Activated T-cell treated with anti-CD3 and anti-CD28 coated beads, Interleukin-2, amount 50 U/mL, for 24 hours (primary cell): ENCODE measurements at regions not wholly inside any gene's neighbourhood (a gene's known extent, or its start where the extent isn't known, plus 50 kb on each side); places are given as distances from the start of the nearest gene placed in this dataset.

Source experiments
- DNase-seq: peaks from one replicate; pipeline ENCODE4 v3.0.0-alpha.2; 2020
- H3K27ac Mint-ChIP-seq: 2 replicates; pipeline ENCODE4 v1.8.0; 2020; ENCODE audit warnings: mild to moderate bottlenecking, mixed read lengths
- H3K27me3 Mint-ChIP-seq: 2 replicates; pipeline ENCODE4 v1.8.0; 2020; ENCODE audit warnings: mixed read lengths
- H3K36me3 Mint-ChIP-seq: 2 replicates; pipeline ENCODE4 v1.8.0; 2020; ENCODE audit warnings: low read depth, mixed read lengths
- H3K4me1 Mint-ChIP-seq: 2 replicates; pipeline ENCODE4 v1.8.0; 2020; ENCODE audit warnings: low read depth, mixed read lengths
- H3K4me3 Mint-ChIP-seq: 2 replicates; pipeline ENCODE4 v1.8.0; 2020; ENCODE audit warnings: mild to moderate bottlenecking, moderate library complexity, mixed read lengths
- H3K9me3 Mint-ChIP-seq: 2 replicates; pipeline ENCODE4 v1.8.0; 2020; ENCODE audit warnings: mixed read lengths

GRCh38 chr16:26672206-26672605, 394.5 kb upstream of the C16orf82 start:
- peak overlapping the region; percentile 81 for H3K27ac Mint-ChIP-seq
- peaks cover 21% of the 10 kb centered on the region for H3K9me3 Mint-ChIP-seq
- H3K4me3 Mint-ChIP-seq, result peak overlapping the region; percentile 8
- peak; percentile 60 for DNase-seq
- peaks cover 5% of the 10 kb centered on the region for H3K27me3 Mint-ChIP-seq
- peaks cover 40% of the 10 kb centered on the region for H3K4me1 Mint-ChIP-seq
- no peaks in the 10 kb centered on the region for H3K36me3 Mint-ChIP-seq

DNA sequence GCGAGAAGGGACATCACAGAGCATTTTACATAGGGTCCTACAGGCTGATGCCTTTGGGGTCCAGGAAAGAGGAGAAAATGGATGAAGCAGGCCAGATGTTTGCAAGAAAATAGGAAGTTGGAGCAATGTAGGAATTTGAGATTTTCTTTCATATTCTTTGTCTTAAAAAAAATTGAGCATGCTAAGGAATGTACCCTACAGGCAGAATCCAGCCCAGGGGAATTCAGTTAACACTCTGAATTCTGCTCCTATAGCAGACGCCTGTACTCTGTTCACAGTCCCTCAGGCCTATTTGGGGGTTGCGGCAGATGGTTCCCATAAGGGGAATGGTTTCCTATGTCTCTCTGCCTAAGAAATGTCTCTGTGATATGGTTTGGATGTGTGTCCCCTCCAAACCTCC, 393.7 kb upstream of the C16orf82 start:
- Mint-ChIP-seq H3K27me3 (peaks cover 2% of the 10 kb centered on the region), H3K9me3 (peaks cover 21% of the 10 kb centered on the region), H3K27ac (no peak overlapping the region), H3K4me3 (no peak overlapping the region), H3K4me1 (peaks cover 37% of the 10 kb centered on the region), H3K36me3 (no peaks in the 10 kb centered on the region)
- DNase-seq, result no peak

DNA sequence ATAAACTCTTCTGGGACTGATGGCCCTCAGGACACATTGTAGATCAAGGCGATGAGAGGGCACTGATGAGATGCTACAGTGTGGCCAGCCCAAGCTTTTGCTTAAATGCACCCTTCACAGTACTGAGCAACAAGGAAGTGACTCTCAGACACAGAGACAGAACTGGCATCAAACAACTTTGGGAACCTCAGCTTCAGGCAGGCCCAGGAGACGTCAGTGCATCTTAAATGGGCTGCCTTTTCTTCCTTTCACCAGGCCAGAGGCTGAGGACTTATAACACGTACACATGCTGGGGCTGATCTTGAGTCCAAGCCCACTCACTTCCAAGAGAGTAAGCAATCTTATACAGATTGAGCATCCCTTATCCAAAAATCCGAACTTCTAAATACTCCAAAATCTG, 386.1 kb upstream of the C16orf82 start:
- H3K27me3 Mint-ChIP-seq, result peaks cover 2% of the 10 kb centered on the region
- H3K4me1 Mint-ChIP-seq, result no peaks in the 10 kb centered on the region
- no peak overlapping the region for H3K4me3 Mint-ChIP-seq
- no peak overlapping the region for H3K27ac Mint-ChIP-seq
- DNase-seq, result no peak
- no peaks in the 10 kb centered on the region for H3K36me3 Mint-ChIP-seq
- no peaks in the 10 kb centered on the region for H3K9me3 Mint-ChIP-seq

DNA sequence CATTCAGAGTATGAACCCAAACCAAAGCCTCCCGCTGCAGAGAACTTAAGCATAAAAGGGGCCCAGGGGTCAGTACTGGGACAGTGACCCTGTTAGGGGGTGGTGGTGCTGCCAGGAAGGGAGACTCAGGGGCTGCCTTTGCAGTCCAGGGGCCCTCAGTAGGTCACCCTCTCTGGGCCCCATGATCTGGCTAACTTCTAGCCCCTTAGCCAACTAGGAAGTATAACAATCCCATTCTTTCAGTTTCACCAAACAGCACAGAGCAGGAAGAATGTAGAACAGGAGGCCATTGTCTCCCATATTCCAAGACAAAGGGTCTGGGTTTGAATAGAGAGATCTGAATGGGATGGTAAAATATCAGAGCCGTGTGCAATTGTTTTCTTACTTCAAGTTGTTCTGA, 378.6 kb upstream of the C16orf82 start:
- peaks cover 6% of the 10 kb centered on the region for H3K4me1 Mint-ChIP-seq

DNA sequence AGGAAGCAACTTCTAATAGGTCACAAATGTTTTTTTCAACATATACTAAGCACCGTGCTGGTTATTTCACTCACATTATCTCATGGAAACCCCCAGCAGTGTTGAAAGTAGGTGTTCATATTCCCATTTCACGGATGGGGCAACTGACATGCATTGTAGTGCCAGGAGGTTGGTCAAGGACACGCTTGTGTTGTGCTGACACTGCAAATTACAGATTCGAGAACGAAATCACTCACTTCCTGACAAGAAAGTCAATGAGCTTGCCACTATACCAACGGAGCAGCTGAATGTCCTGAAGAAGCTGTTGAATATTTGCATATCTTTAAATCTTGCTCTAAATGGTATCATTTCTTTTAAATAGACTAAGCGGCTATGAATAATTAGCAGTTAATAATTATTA, 378.0 kb upstream of the C16orf82 start:
- Mint-ChIP-seq H3K27me3 (peaks cover 24% of the 10 kb centered on the region), H3K4me3 (no peak overlapping the region), H3K27ac (no peak overlapping the region), H3K9me3 (peaks cover 3% of the 10 kb centered on the region), H3K36me3 (no peaks in the 10 kb centered on the region), H3K4me1 (peaks cover 6% of the 10 kb centered on the region)
- no peak for DNase-seq

More for the DNA sequence above, 378.6 kb upstream of the C16orf82 start:
- H3K27ac Mint-ChIP-seq, result no peak overlapping the region
- H3K4me3 Mint-ChIP-seq, result no peak overlapping the region
- H3K36me3 Mint-ChIP-seq, result no peaks in the 10 kb centered on the region
- DNase-seq, result no peak
- H3K27me3 Mint-ChIP-seq, result peaks cover 25% of the 10 kb centered on the region
- peaks cover 3% of the 10 kb centered on the region for H3K9me3 Mint-ChIP-seq

GRCh38 chr16:26692658-26693057, 374.1 kb upstream of the C16orf82 start:
- H3K4me3 Mint-ChIP-seq, result no peak overlapping the region
- peaks cover 3% of the 10 kb centered on the region for H3K9me3 Mint-ChIP-seq
- H3K27me3 Mint-ChIP-seq, result peaks cover 18% of the 10 kb centered on the region
- DNase-seq, result no peak
- H3K27ac Mint-ChIP-seq, result no peak overlapping the region
- no peaks in the 10 kb centered on the region for H3K36me3 Mint-ChIP-seq
- peaks cover 6% of the 10 kb centered on the region for H3K4me1 Mint-ChIP-seq

DNA sequence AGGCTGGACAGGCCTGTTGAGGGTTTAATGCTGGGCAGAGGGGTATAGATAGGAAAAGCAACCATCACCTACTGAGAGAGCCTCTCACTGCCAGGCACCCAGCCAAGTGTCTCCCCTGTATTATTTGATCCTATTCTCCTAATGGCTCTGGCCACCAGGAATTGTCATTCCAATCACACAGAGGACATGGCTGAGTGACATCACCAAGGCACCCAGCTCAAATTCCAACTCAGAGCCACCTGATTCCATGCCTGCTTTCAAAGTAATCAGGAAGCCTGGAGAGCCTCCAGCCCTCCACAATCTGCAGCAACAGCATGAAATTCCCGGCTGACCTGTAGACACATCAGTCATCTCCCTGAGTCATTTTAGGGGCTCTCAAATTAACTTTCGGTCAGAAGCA, 368.9 kb upstream of the C16orf82 start:
- H3K4me3 Mint-ChIP-seq, result no peak overlapping the region
- H3K4me1 Mint-ChIP-seq, result no peaks in the 10 kb centered on the region
- no peaks in the 10 kb centered on the region for H3K36me3 Mint-ChIP-seq
- peaks cover 9% of the 10 kb centered on the region for H3K9me3 Mint-ChIP-seq
- peaks cover 16% of the 10 kb centered on the region for H3K27me3 Mint-ChIP-seq
- DNase-seq, result no peak
- no peak overlapping the region for H3K27ac Mint-ChIP-seq

GRCh38 chr16:26700250-26700649, 366.5 kb upstream of the C16orf82 start:
- Mint-ChIP-seq H3K9me3 (peaks cover 9% of the 10 kb centered on the region), H3K36me3 (no peaks in the 10 kb centered on the region), H3K4me3 (no peak overlapping the region), H3K27me3 (peaks cover 16% of the 10 kb centered on the region), H3K27ac (no peak overlapping the region), H3K4me1 (no peaks in the 10 kb centered on the region)
- no peak for DNase-seq

DNA sequence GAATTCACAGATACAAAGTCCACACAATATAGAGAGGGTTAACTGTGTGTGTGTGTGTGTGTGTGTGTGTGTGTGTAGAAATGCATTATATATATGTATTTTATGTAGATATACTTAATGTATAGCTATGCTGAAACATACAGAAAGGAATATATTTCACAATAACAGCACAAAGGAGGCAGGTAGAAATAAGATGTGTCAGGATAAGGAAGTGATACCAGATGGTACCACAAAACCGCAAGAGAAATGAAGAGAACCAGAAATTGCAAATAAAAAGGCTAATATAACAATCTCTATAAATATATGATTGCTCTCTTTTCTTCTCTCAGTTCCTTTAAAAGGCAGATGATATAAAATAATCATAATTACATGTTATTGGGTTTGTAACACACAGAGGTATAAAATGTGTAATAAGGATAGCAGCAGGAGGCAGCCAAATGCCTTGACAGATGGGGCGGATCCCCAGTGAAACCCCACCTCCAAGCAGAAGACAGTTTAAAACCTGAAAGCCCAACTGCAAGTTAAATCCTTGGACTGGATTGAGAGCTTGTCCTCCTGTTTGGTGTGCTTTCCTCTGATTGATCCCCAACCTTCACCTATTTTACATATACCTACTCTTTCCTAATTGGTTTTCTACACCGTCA, 365.4 kb upstream of the C16orf82 start:
- peaks cover 9% of the 10 kb centered on the region for H3K9me3 Mint-ChIP-seq
- H3K4me1 Mint-ChIP-seq, result no peaks in the 10 kb centered on the region
- H3K36me3 Mint-ChIP-seq, result no peaks in the 10 kb centered on the region
- H3K27me3 Mint-ChIP-seq, result peaks cover 16% of the 10 kb centered on the region
- no peak overlapping the region for H3K4me3 Mint-ChIP-seq
- H3K27ac Mint-ChIP-seq, result no peak overlapping the region
- no peak for DNase-seq

- no peaks in the 10 kb centered on the region for H3K4me1 Mint-ChIP-seq
Measured at GRCh38 chr16:26705346-26705745, 361.4 kb upstream of the C16orf82 start.

GRCh38 chr16:26708428-26708827, 358.3 kb upstream of the C16orf82 start:
- H3K9me3 Mint-ChIP-seq, result no peaks in the 10 kb centered on the region
- no peaks in the 10 kb centered on the region for H3K27me3 Mint-ChIP-seq
- no peak overlapping the region for H3K27ac Mint-ChIP-seq
- no peak overlapping the region for H3K4me3 Mint-ChIP-seq
- DNase-seq, result no peak
- no peaks in the 10 kb centered on the region for H3K36me3 Mint-ChIP-seq
- no peaks in the 10 kb centered on the region for H3K4me1 Mint-ChIP-seq

More at GRCh38 chr16:26705346-26705745, 361.4 kb upstream of the C16orf82 start:
- no peaks in the 10 kb centered on the region for H3K36me3 Mint-ChIP-seq
- DNase-seq, result no peak
- no peak overlapping the region for H3K27ac Mint-ChIP-seq
- peaks cover 5% of the 10 kb centered on the region for H3K27me3 Mint-ChIP-seq
- H3K4me3 Mint-ChIP-seq, result no peak overlapping the region
- no peaks in the 10 kb centered on the region for H3K9me3 Mint-ChIP-seq

DNA sequence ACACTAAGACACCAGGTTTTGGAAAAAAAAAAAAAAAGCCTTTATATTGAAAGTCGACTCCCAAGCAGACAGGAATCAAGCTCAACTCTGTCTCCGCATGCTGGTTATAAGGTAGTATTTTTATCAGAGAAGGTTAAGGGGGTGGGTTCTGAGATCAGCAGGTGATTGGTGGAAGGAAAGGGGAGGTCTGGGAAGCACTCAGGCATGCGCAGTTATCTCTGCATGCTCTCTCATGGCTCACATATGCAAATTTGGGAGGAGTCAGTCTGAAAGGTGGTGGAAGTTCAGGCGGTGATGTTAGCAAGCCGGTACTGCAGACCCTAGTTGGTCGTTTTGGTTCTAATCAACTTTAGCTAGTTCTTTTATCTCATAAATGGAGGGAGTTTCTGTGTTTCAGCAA, 357.6 kb upstream of the C16orf82 start:
- no peak overlapping the region for H3K27ac Mint-ChIP-seq
- H3K4me1 Mint-ChIP-seq, result no peaks in the 10 kb centered on the region
- H3K36me3 Mint-ChIP-seq, result no peaks in the 10 kb centered on the region
- no peaks in the 10 kb centered on the region for H3K27me3 Mint-ChIP-seq
- no peak overlapping the region for H3K4me3 Mint-ChIP-seq
- no peaks in the 10 kb centered on the region for H3K9me3 Mint-ChIP-seq
- DNase-seq, result no peak

GRCh38 chr16:26709754-26710153, 357.0 kb upstream of the C16orf82 start:
- no peaks in the 10 kb centered on the region for H3K4me1 Mint-ChIP-seq
- no peak overlapping the region for H3K4me3 Mint-ChIP-seq
- H3K9me3 Mint-ChIP-seq, result no peaks in the 10 kb centered on the region

DNA sequence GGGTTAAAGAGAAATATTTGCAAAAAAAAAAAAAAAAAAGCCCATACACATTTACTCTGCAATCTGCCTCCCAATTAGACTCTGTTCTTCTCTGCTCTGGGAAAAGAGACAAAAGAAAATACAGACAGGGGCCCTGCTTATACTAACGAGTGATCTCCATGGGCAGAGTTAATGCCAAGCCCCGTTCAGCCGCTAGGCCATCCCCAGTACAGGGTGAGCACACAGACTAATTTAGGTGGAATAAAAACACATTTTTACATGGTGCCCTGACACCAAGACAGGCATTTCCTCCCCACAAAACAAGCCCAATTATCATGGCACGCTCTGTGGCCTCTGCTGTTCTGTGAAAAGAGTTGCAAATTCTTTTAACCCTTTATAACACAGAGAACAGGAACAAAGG, 356.3 kb upstream of the C16orf82 start:
- no peak overlapping the region for H3K4me3 Mint-ChIP-seq
- no peak for DNase-seq
- H3K4me1 Mint-ChIP-seq, result no peaks in the 10 kb centered on the region
- no peaks in the 10 kb centered on the region for H3K36me3 Mint-ChIP-seq
- no peaks in the 10 kb centered on the region for H3K9me3 Mint-ChIP-seq
- H3K27ac Mint-ChIP-seq, result no peak overlapping the region
- H3K27me3 Mint-ChIP-seq, result no peaks in the 10 kb centered on the region

More at GRCh38 chr16:26709754-26710153, 357.0 kb upstream of the C16orf82 start:
- Mint-ChIP-seq H3K27ac (no peak overlapping the region), H3K27me3 (no peaks in the 10 kb centered on the region), H3K36me3 (no peaks in the 10 kb centered on the region)
- no peak for DNase-seq

- DNase-seq, result no peak
- H3K36me3 Mint-ChIP-seq, result no peaks in the 10 kb centered on the region
- no peaks in the 10 kb centered on the region for H3K4me1 Mint-ChIP-seq
- no peak overlapping the region for H3K27ac Mint-ChIP-seq
- no peaks in the 10 kb centered on the region for H3K9me3 Mint-ChIP-seq
- no peak overlapping the region for H3K4me3 Mint-ChIP-seq
- H3K27me3 Mint-ChIP-seq, result no peaks in the 10 kb centered on the region
Measured at GRCh38 chr16:26712876-26713275, 353.9 kb upstream of the C16orf82 start.

- Mint-ChIP-seq H3K4me3 (no peak overlapping the region), H3K27me3 (peaks cover 4% of the 10 kb centered on the region), H3K27ac (no peak overlapping the region), H3K9me3 (no peaks in the 10 kb centered on the region), H3K4me1 (no peaks in the 10 kb centered on the region), H3K36me3 (no peaks in the 10 kb centered on the region)
- no peak for DNase-seq
Measured at GRCh38 chr16:26715969-26716368, 350.8 kb upstream of the C16orf82 start.
